Body of pancreas (tissue), 4 donors: ENCODE measurements at regions not wholly inside any gene's neighbourhood (a gene's known extent, or its start where the extent isn't known, plus 50 kb on each side); places are given as distances from the start of the nearest gene placed in this dataset.

Source experiments
- CTCF ChIP-seq, 7 experiments: fragments of 450-650 bp in 4 of 7; fragments of 200-600 bp in 3 of 7; sonication (generic) in 3 of 7; IDR thresholded peaks; one replicate each; pipeline ENCODE4 v1.5.1; 2016 to 2019; ENCODE audit warnings: antibody characterized with exemption in 7 of 7
- POLR2A ChIP-seq, 3 donors: fragments of 450-650 bp; IDR thresholded peaks; one replicate each; pipeline ENCODE4 v1.6.1; 2016; ENCODE audit warnings: antibody characterized with exemption in 3 of 3, mild to moderate bottlenecking in 2 of 3

- TF ChIP-seq CTCF (IDR thresholded peaks at IDR 0.05) (no peak), POLR2A (IDR thresholded peaks at IDR 0.05) (no peak)
These were observed 689.4 kb upstream of the SLC8A1 start for GRCh38 chr2:41141146-41141791.
